B cell (primary cell): ENCODE measurements at regions not wholly inside any gene's neighbourhood (a gene's known extent, or its start where the extent isn't known, plus 50 kb on each side); places are given as distances from the start of the nearest gene placed in this dataset.

ENCODE experiments used
- ATAC-seq: fragments of 200-7000 bp; cut with Tn5 transposase; one replicate; pipeline ENCODE4 v1.10.0; 2021; ENCODE audit warnings: low read depth, mild to moderate bottlenecking, moderate number of reproducible peaks, moderate library complexity
- CTCF ChIA-PET: fragments of 350-600 bp; sonication (Branson Sonifier 250); formaldehyde crosslinking; loops from one replicate; lab custom pipeline; 2021; ENCODE audit warnings: antibody characterized with exemption, inconsistent platforms; lab: Charles Lee
- POLR2A ChIA-PET: fragments of 350-600 bp; sonication (Branson Sonifier 250); formaldehyde crosslinking; loops from one replicate; lab custom pipeline; 2021; ENCODE audit warnings: antibody characterized with exemption; lab: Charles Lee
- DNase-seq: peaks from one replicate; pipeline ENCODE4 v3.0.0; 2013
- H2AFZ ChIP-seq: 2 replicates; pipeline ENCODE4 v1.6.1; 2012; ENCODE audit warnings: mild to moderate bottlenecking, low read depth, low read length; ENCODE audit not compliant: insufficient read depth, poor library complexity, severe bottlenecking
- H3K27ac ChIP-seq, 2 donors: 1 replicate in 1 of 2; 2 replicates in 1 of 2; pipeline ENCODE4 v1.5.1; 2012 to 2013; ENCODE audit warnings: low read length in 2 of 2, mild to moderate bottlenecking in 2 of 2, moderate library complexity in 1 of 2
- H3K27me3 ChIP-seq, 4 experiments: fragments of 200-600 bp in 1 of 4; sonication (generic) in 1 of 4; replicated peaks in 1 of 4; 1 replicate in 2 of 4; 2 replicates in 2 of 4; pipeline versions ENCODE4 v1.6.1 to v1.7.0; 2013 to 2016; ENCODE audit warnings: low read length in 3 of 4, mild to moderate bottlenecking in 2 of 4, mixed read lengths in 1 of 4, moderate library complexity in 1 of 4; ENCODE audit not compliant: insufficient read depth in 4 of 4, control insufficient read depth in 3 of 4; ENCODE audit errors: control extremely low read depth in 1 of 4
- H3K36me3 ChIP-seq, 2 experiments: replicated peaks in 1 of 2; 1 replicate in 1 of 2; 2 replicates in 1 of 2; pipeline versions ENCODE4 v1.6.1 to v1.7.1; 2013; ENCODE audit warnings: low read length in 1 of 2; ENCODE audit not compliant: insufficient read depth in 2 of 2, control insufficient read depth in 1 of 2; ENCODE audit errors: control extremely low read depth in 1 of 2, extremely low read depth in 1 of 2
- H3K4me1 ChIP-seq, 2 donors: fragments of 200-600 bp in 1 of 2; sonication (generic) in 1 of 2; 1 replicate in 1 of 2; 2 replicates in 1 of 2; pipeline versions ENCODE4 v1.5.1 to v1.6.1; 2013 to 2017; ENCODE audit warnings: low read length in 2 of 2; ENCODE audit not compliant: control insufficient read depth in 2 of 2, insufficient read depth in 2 of 2
- H3K4me2 ChIP-seq: replicated peaks from 2 replicates; pipeline ENCODE3; 2012; ENCODE audit warnings: mild to moderate bottlenecking, low read depth, low read length; ENCODE audit not compliant: poor library complexity, severe bottlenecking
- H3K4me3 ChIP-seq, 5 experiments: fragments of 200-600 bp in 1 of 5; sonication (generic) in 1 of 5; 1 replicate in 3 of 5; 2 replicates in 2 of 5; pipeline versions ENCODE4 v1.5.1 to v1.7.0; 2011 to 2016; ENCODE audit warnings: low read length in 4 of 5, mild to moderate bottlenecking in 4 of 5, low read depth in 2 of 5, control low read depth in 1 of 5, moderate library complexity in 1 of 5; ENCODE audit not compliant: insufficient read depth in 1 of 5; ENCODE audit errors: control extremely low read depth in 1 of 5, extremely low read depth in 1 of 5
- H3K79me2 ChIP-seq: fragments of 200-600 bp; sonication (generic); one replicate; pipeline ENCODE4 v1.6.0; 2016; ENCODE audit warnings: low read length; ENCODE audit not compliant: control insufficient read depth, insufficient read depth
- H3K9ac ChIP-seq: fragments of 200-600 bp; sonication (generic); 2 replicates; pipeline ENCODE4 v1.6.1; 2017; ENCODE audit warnings: mild to moderate bottlenecking, low read length, moderate library complexity
- H3K9me3 ChIP-seq, 3 donors: one replicate each; pipeline versions ENCODE4 v1.6.1 to v1.7.1; 2013; ENCODE audit warnings: low read length in 2 of 3; ENCODE audit not compliant: control insufficient read depth in 2 of 3, insufficient read depth in 1 of 3; ENCODE audit errors: control extremely low read depth in 1 of 3
- H4K20me1 ChIP-seq: 2 replicates; pipeline ENCODE4 v1.6.0; 2012; ENCODE audit warnings: mild to moderate bottlenecking, low read length; ENCODE audit not compliant: insufficient read depth, control insufficient read depth, poor library complexity, severe bottlenecking
- H3K27ac Mint-ChIP-seq: one replicate; pipeline ENCODE4 v1.8.0; 2021; ENCODE audit warnings: mixed read lengths
- H3K27me3 Mint-ChIP-seq: one replicate; pipeline ENCODE4 v1.8.0; 2021; ENCODE audit warnings: mixed read lengths
- H3K4me1 Mint-ChIP-seq: one replicate; pipeline ENCODE4 v1.8.0; 2021; ENCODE audit warnings: mixed read lengths
- H3K4me3 Mint-ChIP-seq: one replicate; pipeline ENCODE4 v1.8.0; 2021; ENCODE audit warnings: mixed read lengths
- H3K9me3 Mint-ChIP-seq: one replicate; pipeline ENCODE4 v1.8.0; 2022; ENCODE audit warnings: mixed read lengths; ENCODE audit not compliant: insufficient read depth
- CTCF ChIP-seq: fragments of 200-600 bp; IDR thresholded peaks from one replicate; pipeline ENCODE4 v1.8.0; 2022; ENCODE audit warnings: antibody characterized with exemption, mild to moderate bottlenecking
- EZH2 ChIP-seq: IDR thresholded peaks from 2 replicates; pipeline ENCODE4 v1.6.1; 2012; ENCODE audit warnings: borderline replicate concordance, low read depth, mild to moderate bottlenecking, moderate library complexity, low read length; ENCODE audit not compliant: insufficient read depth, poor library complexity, severe bottlenecking
- WGBS: methylation state at CpG from one replicate; pipeline ENCODE4 v1.1.5; 2013; ENCODE audit warnings: missing lambda C conversion rate; ENCODE audit not compliant: insufficient coverage; 5-methylcytosine and 5-hydroxymethylcytosine counted together
- intact Hi-C: fragments of 100-400 bp; cut with micrococcal nuclease; formaldehyde crosslinking; loops from one replicate; pipeline ENCODE4 v1.10.0; 2022

DNA sequence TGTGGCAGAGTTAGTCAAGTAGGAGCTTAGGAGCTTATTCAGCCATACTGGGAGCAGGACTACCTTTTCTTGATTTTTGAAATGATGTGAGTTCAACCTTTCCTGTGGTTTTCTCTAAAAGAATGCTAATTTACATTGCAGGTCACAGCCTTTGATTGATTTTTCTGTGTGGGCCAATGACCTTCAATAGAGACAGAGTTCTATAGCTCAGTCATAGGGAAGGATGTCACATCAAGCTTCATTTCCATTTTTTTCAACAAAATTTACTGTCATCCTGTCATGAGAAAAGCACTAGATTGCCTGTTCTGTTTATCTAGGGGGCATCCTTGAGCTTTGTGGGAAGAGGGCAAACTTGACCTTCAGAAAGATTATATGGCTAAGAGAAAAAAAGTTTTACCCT is 448.7 kb downstream of the MID1IP1 start:
- H3K4me1 ChIP-seq = no peaks in the 10 kb centered on the region
- no peaks in the 10 kb centered on the region for H3K36me3 ChIP-seq
- ChIA-PET POLR2A (no interaction called here), CTCF (interaction anchor here (0.7 kb wide), 1 partner anchor 219 kb away, joined by 3 read pairs; no protein-coding TSS in a partner anchor)
- H3K79me2 ChIP-seq = no peaks in the 10 kb centered on the region
- no peaks in the 10 kb centered on the region for H4K20me1 ChIP-seq
- H3K4me3 ChIP-seq = no peak overlapping the region
- DNase-seq (no peak), ATAC-seq (no peak)
- no peak for TF ChIP-seq EZH2
- Mint-ChIP-seq H3K4me1 (peaks cover 3% of the 10 kb centered on the region), H3K9me3 (no peaks in the 10 kb centered on the region), H3K27me3 (no peaks in the 10 kb centered on the region), H3K4me3 (no peak overlapping the region), H3K27ac (no peak overlapping the region)
- no peak overlapping the region for H3K9ac ChIP-seq
- no peaks in the 10 kb centered on the region for H3K27me3 ChIP-seq
- H3K4me2 ChIP-seq = no peak overlapping the region
- no peaks in the 10 kb centered on the region for H3K9me3 ChIP-seq
- intact Hi-C loops = loop anchor here (10.0 kb wide), 1 partner anchor 105 kb away; no protein-coding TSS in a partner anchor
- no peak overlapping the region for H3K27ac ChIP-seq
- no peak overlapping the region for H2AFZ ChIP-seq

DNA sequence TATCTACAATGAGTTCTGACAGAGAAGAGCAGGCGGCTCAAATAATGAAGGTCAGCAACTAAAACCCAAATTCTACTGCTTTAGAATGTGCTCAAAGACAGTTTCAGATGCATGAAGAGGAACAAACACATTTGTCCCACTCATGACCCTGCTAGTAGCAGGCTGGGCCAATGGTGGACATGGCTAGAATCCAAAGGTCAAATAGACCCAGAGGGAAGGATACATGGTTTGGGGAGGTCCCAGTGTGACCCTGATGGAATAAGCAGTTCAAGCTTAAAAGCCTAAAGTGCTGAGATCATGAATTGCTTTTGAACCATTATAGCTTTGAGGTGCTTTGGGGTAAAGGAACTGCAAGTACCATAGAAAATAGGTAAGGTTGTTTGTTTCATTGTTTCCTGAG is 450.7 kb downstream of the MID1IP1 start:
- Histone ChIP-seq H3K79me2 (no peaks in the 10 kb centered on the region), H4K20me1 (no peaks in the 10 kb centered on the region), H3K9ac (no peak overlapping the region), H2AFZ (no peak overlapping the region), H3K4me1 (no peaks in the 10 kb centered on the region), H3K36me3 (no peaks in the 10 kb centered on the region), H3K27ac (no peak overlapping the region), H3K4me2 (no peak overlapping the region), H3K4me3 (no peak overlapping the region), H3K27me3 (no peaks in the 10 kb centered on the region), H3K9me3 (no peaks in the 10 kb centered on the region)
- DNase-seq = no peak
- H3K27me3 Mint-ChIP-seq = no peaks in the 10 kb centered on the region
- WGBS = no CpG with 5 or more reads among the region's 1 CpG
- H3K4me1 Mint-ChIP-seq = peaks cover 3% of the 10 kb centered on the region
- intact Hi-C loops = no loop called here
- no peaks in the 10 kb centered on the region for H3K9me3 Mint-ChIP-seq
- no peak overlapping the region for H3K4me3 Mint-ChIP-seq
- H3K27ac Mint-ChIP-seq = no peak overlapping the region
- ChIA-PET POLR2A (no interaction called here), CTCF (no interaction called here)
- TF ChIP-seq EZH2 = no peak
- no peak for TF ChIP-seq CTCF
- no peak for ATAC-seq
